ENCODE measurements at regions not wholly inside any gene's neighbourhood (a gene's known extent, or its start where the extent isn't known, plus 50 kb on each side); places are given as distances from the start of the nearest gene placed in this dataset.
A peak's percentile ranks its signal among the peaks of the same experiment; 100 is the strongest.

- H3K4me1 ChIP-seq: no peaks in the 10 kb centered on the region
- no peaks in the 10 kb centered on the region for H3K9me3 ChIP-seq
- DNase-seq: no peak
- H3K36me3 ChIP-seq: no peaks in the 10 kb centered on the region
- H3K27ac ChIP-seq: peak overlapping the region; percentile 70 to 93
- no peaks in the 10 kb centered on the region for H3K27me3 ChIP-seq
- TF ChIP-seq POLR2A (IDR thresholded peaks at IDR 0.05): no peak
- no peak for TF ChIP-seq CTCF (IDR thresholded peaks at IDR 0.05)
- H3K4me3 ChIP-seq: peak overlapping the region; percentile 38 to 68
- intact Hi-C loops (cut with DNase I; ENCODE audit: low total_unique reads): no loop called here
Measured at GRCh38 chrX:65034292-65034667, 58.0 kb upstream of the ZC4H2 start.
